Gastrocnemius medialis (tissue), 4 donors: ENCODE measurements at regions not wholly inside any gene's neighbourhood (a gene's known extent, or its start where the extent isn't known, plus 50 kb on each side); places are given as distances from the start of the nearest gene placed in this dataset.

Experiments used
- CTCF ChIP-seq, 5 experiments: fragments of 450-650 bp in 3 of 5; fragments of 200-600 bp in 2 of 5; sonication (generic) in 2 of 5; IDR thresholded peaks in 4 of 5; conservative IDR thresholded peaks in 1 of 5; 1 replicate in 4 of 5; 2 replicates in 1 of 5; pipeline ENCODE4 v1.5.1; 2016 to 2019; ENCODE audit warnings: antibody characterized with exemption in 5 of 5, mild to moderate bottlenecking in 3 of 5, moderate library complexity in 3 of 5
- POLR2A ChIP-seq, 2 donors: fragments of 450-650 bp; IDR thresholded peaks; one replicate each; pipeline ENCODE4 v1.6.1; 2017; ENCODE audit warnings: antibody characterized with exemption in 2 of 2, mild to moderate bottlenecking in 2 of 2, moderate library complexity in 2 of 2

- no peak for TF ChIP-seq POLR2A (IDR thresholded peaks at IDR 0.05)
- TF ChIP-seq CTCF (IDR thresholded peaks at IDR 0.05 in 4 of 5, conservative IDR thresholded peaks at IDR 0.05 in 1 of 5): no peak
Observed at GRCh38 chr10:126781450-126782216, 111.1 kb upstream of the C10orf90 start.
